Vagina (tissue), 2 donors: ENCODE measurements at regions not wholly inside any gene's neighbourhood (a gene's known extent, or its start where the extent isn't known, plus 50 kb on each side); places are given as distances from the start of the nearest gene placed in this dataset.

Source experiments
- POLR2A ChIP-seq, 2 donors: fragments of 450-650 bp; IDR thresholded peaks; one replicate each; pipeline ENCODE4 v1.6.1; 2017; ENCODE audit warnings: antibody characterized with exemption in 2 of 2, mild to moderate bottlenecking in 2 of 2, moderate library complexity in 2 of 2
- POLR2AphosphoS5 ChIP-seq, 2 donors: sonication (generic); formaldehyde crosslinking; IDR thresholded peaks; one replicate each; pipeline ENCODE4 v1.9.0; 2017; ENCODE audit warnings: antibody characterized with exemption in 2 of 2, mild to moderate bottlenecking in 2 of 2, low read depth in 1 of 2; ENCODE audit not compliant: insufficient read depth in 1 of 2
- TF ChIP-seq, protein P1 (sequence below), 3 experiments: fragments of 450-650 bp in 2 of 3; fragments of 200-600 bp in 1 of 3; sonication (generic) in 1 of 3; IDR thresholded peaks; one replicate each; pipeline ENCODE4 v1.5.1; 2017 to 2019; ENCODE audit warnings: antibody characterized with exemption in 3 of 3, mild to moderate bottlenecking in 2 of 3, moderate library complexity in 2 of 3

- TF ChIP-seq POLR2A (IDR thresholded peaks at IDR 0.05) = no peak
- TF ChIP-seq, protein P1, sequence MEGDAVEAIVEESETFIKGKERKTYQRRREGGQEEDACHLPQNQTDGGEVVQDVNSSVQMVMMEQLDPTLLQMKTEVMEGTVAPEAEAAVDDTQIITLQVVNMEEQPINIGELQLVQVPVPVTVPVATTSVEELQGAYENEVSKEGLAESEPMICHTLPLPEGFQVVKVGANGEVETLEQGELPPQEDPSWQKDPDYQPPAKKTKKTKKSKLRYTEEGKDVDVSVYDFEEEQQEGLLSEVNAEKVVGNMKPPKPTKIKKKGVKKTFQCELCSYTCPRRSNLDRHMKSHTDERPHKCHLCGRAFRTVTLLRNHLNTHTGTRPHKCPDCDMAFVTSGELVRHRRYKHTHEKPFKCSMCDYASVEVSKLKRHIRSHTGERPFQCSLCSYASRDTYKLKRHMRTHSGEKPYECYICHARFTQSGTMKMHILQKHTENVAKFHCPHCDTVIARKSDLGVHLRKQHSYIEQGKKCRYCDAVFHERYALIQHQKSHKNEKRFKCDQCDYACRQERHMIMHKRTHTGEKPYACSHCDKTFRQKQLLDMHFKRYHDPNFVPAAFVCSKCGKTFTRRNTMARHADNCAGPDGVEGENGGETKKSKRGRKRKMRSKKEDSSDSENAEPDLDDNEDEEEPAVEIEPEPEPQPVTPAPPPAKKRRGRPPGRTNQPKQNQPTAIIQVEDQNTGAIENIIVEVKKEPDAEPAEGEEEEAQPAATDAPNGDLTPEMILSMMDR (IDR thresholded peaks at IDR 0.05) = no peak
- no peak for TF ChIP-seq POLR2AphosphoS5 (IDR thresholded peaks at IDR 0.05; ENCODE audit: insufficient read depth in 1 of 2, low read depth in 1 of 2)
Measured at GRCh38 chr12:114302117-114302516, 103.8 kb downstream of the TBX5 start.
